ENCODE measurements at regions not wholly inside any gene's neighbourhood (a gene's known extent, or its start where the extent isn't known, plus 50 kb on each side); places are given as distances from the start of the nearest gene placed in this dataset.

DNA sequence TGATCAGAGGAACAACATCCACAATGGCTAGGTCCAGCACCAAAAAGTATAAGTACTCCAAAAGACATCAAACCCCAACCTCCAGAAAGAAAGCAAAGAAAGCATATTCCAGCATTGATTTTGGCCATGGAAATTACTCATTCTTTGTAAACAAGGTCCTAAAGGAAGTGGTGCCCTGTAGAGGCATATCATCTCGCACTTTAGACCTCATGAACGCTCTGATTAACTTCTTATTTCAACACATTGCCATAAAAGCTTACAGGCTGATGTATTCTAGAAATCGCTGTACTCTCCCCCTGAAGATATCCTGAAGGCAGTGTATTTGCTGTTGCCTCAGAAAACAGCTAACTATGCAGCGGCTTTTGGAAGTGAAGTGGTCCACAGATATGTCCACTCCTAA lies 82.7 kb upstream of the TNPO1 start:
- no peak for DNase-seq (ENCODE audit: low spot score)
- TF ChIP-seq CTCF (IDR thresholded peaks at IDR 0.05), result no peak
- no peak overlapping the region for H3K4me3 ChIP-seq
- no peak overlapping the region for H3K27ac ChIP-seq

DNA sequence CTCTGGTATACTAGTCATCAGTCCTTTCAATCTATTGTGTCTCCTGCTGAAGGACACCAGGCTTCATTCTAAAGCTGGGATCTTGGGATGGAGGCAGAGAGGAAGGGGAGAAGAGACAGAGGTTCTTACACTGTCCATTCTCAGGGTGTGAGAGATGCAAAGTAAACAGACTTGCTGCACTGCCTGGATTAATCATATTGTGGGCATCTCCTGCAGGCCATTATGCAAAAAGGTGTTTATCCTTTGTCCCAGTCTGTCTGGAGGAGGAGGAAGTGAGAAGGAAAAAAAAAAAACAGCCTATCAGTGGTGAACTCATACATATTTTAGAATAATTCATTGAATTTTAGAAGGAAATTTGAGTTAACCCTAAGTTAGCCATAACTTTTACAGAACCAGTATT lies 92.9 kb upstream of the TNPO1 start:
- TF ChIP-seq CTCF (IDR thresholded peaks at IDR 0.05), result no peak
- Histone ChIP-seq H3K4me3 (no peak overlapping the region), H3K27ac (no peak overlapping the region)
- DNase-seq (ENCODE audit: low spot score), result no peak

DNA sequence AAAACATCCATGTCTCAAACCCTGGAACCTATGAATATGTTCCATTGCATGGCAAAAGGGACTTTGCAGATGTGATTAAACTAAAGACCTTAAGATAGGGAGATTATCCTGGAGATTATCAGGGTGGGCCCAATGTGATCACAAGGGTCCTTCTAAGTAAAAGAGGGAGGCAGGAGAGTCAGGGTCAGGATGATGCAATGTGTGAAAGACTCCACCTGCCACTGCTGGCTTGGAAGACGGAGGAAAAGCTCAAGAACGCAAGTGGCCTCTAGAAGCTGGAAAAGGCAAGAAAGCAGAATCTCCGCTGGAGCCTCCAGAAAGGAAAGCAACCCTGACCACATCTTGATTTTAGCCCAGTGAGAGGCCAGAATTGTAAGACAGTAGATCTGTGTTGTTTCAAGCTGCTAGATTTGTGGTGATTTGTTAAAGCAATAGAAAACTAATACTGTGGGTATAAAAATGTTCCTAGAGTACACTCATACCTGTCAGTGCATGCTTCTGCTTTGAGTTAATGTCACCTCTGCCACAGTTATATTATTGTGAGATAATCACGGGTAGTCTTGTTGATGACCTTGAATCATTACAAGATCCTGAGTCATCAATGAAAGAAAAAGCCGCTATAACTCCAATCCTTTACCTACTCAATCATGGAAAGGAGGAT lies 93.5 kb upstream of the TNPO1 start:
- Histone ChIP-seq H3K4me3 (no peak overlapping the region), H3K27ac (no peak overlapping the region)
- no peak for DNase-seq (ENCODE audit: low spot score)
- TF ChIP-seq CTCF (IDR thresholded peaks at IDR 0.05), result no peak

DNA sequence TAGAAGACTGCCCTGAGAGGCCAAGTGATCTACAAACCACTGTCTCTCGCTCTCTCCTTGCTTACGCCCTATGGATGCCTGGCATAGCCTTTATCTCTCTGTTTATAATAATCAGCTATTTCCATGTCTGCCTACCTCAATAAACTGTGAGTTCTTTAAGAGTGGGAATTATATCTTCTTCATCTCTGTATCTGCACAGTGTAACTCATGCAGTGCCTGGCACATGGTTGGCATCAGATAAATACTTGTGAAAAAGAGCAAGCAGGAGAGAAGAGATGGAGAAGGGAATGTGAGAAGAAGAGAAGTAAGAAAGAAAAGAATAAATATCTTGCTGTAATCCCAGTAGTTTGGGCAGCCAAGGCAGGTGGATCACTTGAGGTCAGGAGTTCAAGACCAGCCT lies 94.6 kb upstream of the TNPO1 start:
- Histone ChIP-seq H3K4me3 (no peak overlapping the region), H3K27ac (no peak overlapping the region)
- DNase-seq (ENCODE audit: low spot score), result no peak
- TF ChIP-seq CTCF (IDR thresholded peaks at IDR 0.05), result no peak

DNA sequence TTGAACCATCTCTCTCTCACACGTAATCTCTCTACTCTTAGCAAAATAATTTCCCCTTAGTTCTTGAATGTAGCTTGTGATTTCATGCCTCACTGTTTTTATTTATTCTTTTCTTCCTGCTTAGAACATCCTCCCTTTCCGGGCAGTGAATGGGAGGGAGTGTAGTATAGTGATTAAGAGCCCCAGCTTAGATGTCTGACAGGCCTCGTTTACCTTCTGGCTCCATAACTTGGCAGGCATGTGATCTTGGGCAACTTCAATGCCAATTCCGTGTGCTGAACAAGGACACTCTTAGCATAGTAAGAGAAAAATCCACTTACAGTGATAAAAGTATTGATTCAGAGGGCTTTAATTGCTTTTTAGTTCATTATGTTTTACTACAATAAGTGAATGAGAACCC lies 96.3 kb upstream of the TNPO1 start:
- Histone ChIP-seq H3K27ac (no peak overlapping the region), H3K4me3 (no peak overlapping the region)
- DNase-seq (ENCODE audit: low spot score), result no peak
- no peak for TF ChIP-seq CTCF (IDR thresholded peaks at IDR 0.05)

GRCh38 chr5:72711351-72711750 lies 105.1 kb upstream of the TNPO1 start:
- no peak for DNase-seq (ENCODE audit: low spot score)
- Histone ChIP-seq H3K4me3 (no peak overlapping the region), H3K27ac (no peak overlapping the region)
- TF ChIP-seq CTCF (IDR thresholded peaks at IDR 0.05), result no peak

DNA sequence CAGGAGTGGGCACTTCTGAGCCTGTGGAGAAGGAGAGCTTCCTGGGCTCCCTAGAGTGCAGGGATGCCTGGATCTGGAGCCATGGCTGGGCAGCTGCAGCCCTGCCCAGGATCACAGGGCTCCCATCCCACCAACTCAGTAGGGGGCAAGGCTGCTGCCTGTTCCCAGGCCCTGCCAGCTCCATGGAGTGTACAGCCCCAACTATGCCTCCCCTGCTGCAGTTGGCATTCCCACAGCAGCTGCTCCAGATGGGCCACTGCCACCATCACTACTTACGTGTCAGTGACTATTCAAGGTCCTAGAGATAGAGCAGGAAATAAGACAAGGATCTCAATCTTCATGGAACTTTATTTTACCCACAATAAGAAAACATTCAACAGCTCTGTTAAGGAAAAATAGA lies 107.1 kb upstream of the TNPO1 start:
- DNase-seq (ENCODE audit: low spot score), result no peak
- no peak overlapping the region for H3K4me3 ChIP-seq
- H3K27ac ChIP-seq, result no peak overlapping the region
- TF ChIP-seq CTCF (IDR thresholded peaks at IDR 0.05), result no peak
